ENCODE measurements at regions not wholly inside any gene's neighbourhood (a gene's known extent, or its start where the extent isn't known, plus 50 kb on each side); places are given as distances from the start of the nearest gene placed in this dataset.
"Not testable (repeated sequence)": the region's sequence is repeated elsewhere in the genome, so short reads cannot be mapped to it uniquely, and the experiment has no call there.

DNA sequence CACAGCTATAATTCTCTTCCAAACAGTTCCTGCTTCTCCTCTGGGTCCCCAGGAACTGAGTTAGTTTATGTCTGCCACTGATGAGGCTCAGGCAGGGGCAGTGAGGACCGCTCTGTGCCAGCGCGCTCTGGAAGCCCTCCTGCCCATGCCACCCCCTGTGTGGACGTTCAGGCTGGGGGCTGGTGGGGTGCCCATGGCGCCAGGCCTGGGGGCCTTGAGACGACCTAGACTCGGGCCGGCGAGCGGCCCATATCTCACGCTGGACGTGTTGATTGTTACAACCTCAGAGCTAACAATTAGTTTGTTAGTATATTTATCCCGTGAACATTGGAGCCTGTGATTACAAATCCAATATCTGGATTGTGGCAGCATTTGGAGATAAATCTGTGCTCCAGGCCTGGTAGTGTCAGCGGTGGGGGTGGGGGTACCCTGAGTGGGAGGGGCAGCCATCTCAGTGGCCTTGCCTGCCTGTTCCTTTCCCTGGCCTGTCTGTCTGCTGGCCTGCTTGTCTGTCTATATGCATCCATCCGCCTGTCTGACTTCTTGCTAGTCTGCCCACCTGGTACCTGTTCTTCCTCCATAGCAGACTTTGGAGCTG is 256.5 kb upstream of the MVB12B start:
- H3K36me3 ChIP-seq = no peaks in the 10 kb centered on the region
- H3K27ac ChIP-seq = no peak overlapping the region
- TF ChIP-seq, protein P1, sequence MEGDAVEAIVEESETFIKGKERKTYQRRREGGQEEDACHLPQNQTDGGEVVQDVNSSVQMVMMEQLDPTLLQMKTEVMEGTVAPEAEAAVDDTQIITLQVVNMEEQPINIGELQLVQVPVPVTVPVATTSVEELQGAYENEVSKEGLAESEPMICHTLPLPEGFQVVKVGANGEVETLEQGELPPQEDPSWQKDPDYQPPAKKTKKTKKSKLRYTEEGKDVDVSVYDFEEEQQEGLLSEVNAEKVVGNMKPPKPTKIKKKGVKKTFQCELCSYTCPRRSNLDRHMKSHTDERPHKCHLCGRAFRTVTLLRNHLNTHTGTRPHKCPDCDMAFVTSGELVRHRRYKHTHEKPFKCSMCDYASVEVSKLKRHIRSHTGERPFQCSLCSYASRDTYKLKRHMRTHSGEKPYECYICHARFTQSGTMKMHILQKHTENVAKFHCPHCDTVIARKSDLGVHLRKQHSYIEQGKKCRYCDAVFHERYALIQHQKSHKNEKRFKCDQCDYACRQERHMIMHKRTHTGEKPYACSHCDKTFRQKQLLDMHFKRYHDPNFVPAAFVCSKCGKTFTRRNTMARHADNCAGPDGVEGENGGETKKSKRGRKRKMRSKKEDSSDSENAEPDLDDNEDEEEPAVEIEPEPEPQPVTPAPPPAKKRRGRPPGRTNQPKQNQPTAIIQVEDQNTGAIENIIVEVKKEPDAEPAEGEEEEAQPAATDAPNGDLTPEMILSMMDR (IDR thresholded peaks at IDR 0.05; ENCODE audit: low read depth, low read length) = no peak
- H3K27me3 ChIP-seq (ENCODE audit: insufficient read depth, low read depth, severe bottlenecking) = peaks cover 2% of the 10 kb centered on the region
- DNase-seq = no peak
- H3K4me3 ChIP-seq (ENCODE audit: low read depth, low read length) = no peak overlapping the region
- peaks cover 4% of the 10 kb centered on the region for H3K9me3 ChIP-seq (ENCODE audit: severe bottlenecking)

DNA sequence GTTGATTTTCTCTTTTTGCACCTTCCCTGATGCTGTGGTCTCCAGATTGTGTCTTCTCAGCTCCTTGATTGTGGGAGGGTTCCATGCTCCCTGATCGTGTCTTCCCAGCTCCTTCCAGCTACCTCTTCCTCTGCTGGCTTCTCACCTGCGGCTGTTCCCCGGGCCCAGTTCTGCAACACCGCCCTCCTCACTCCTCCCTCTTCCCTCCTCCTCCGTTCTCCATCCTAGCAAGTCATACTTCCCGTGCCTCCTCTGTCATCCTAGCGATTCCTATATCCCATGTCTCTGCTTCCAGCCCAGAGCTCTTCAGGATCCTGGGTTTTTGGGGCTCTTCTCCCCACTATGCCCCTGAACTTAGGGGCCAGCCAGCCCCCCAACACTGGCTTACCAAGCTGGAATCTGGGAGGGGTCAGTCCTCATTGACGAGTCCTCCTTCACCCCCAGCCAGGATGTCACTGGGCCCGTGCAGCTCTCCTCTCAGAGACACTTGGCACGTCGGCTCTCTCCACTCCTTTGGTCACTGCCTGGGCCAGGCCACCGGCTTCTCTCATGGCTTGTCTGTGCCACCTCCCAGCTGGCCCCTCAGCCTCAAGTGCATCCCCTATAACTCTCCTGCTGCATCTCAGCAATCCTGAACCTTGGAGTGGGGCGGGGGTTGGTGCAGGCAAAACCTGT is 255.4 kb upstream of the MVB12B start:
- Histone ChIP-seq H3K27me3 (ENCODE audit: insufficient read depth, low read depth, severe bottlenecking) (no peaks in the 10 kb centered on the region), H3K36me3 (no peaks in the 10 kb centered on the region), H3K4me3 (ENCODE audit: low read depth, low read length) (no peak overlapping the region), H3K27ac (no peak overlapping the region), H3K9me3 (ENCODE audit: severe bottlenecking) (peaks cover 4% of the 10 kb centered on the region)
- DNase-seq = no peak
- TF ChIP-seq, protein P1 (IDR thresholded peaks at IDR 0.05; ENCODE audit: low read depth, low read length) = no peak

DNA sequence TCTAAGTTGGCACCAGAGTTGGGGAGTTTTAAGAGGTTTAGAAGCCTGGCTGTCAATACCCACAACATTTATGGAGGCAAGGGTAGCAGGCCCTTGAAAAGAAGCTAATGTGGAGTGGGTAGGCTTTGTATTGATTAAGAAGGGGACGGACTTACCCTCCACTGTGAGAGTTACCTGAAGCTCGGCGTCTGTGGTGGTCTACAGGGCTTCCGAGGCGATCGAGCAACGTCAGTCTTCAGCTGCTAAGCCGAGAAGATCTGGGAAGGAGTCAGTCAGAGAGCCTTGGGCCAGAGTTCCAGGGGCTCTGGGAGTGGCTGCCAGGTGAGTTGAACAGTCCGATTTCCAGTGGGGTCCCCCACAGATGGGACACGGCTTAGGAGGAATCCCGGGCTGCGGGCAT is 249.0 kb upstream of the MVB12B start:
- H3K27me3 ChIP-seq (ENCODE audit: insufficient read depth, low read depth, severe bottlenecking); DNase-seq; H3K27ac ChIP-seq; H3K36me3 ChIP-seq; H3K9me3 ChIP-seq (ENCODE audit: severe bottlenecking); H3K4me3 ChIP-seq (ENCODE audit: low read depth, low read length): not testable (repeated sequence)

DNA sequence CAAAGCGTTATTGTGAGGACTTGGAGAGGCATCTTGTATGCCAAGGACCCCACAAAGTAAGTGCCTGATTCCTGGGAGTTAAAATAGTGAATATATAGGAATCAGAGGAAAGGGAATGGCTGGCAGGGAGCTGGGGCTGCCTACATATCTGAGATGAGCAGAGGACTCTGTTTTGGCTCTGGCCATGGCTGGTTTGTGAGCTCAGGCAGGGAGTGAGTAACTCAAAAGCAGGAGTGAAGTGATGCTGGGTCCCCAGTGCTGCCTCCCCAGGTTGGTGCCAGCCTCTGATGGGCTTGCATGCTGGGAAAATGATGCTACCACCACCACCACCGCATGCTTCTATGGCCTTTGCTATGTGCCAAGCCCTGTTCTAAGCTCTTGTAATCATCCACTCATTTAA is 246.0 kb upstream of the MVB12B start:
- no peak for DNase-seq
- Histone ChIP-seq H3K4me3 (ENCODE audit: low read depth, low read length) (no peak overlapping the region), H3K27me3 (ENCODE audit: insufficient read depth, low read depth, severe bottlenecking) (no peaks in the 10 kb centered on the region), H3K9me3 (ENCODE audit: severe bottlenecking) (no peaks in the 10 kb centered on the region), H3K27ac (no peak overlapping the region), H3K36me3 (no peaks in the 10 kb centered on the region)
- TF ChIP-seq, protein P1 (IDR thresholded peaks at IDR 0.05; ENCODE audit: low read depth, low read length) = no peak

DNA sequence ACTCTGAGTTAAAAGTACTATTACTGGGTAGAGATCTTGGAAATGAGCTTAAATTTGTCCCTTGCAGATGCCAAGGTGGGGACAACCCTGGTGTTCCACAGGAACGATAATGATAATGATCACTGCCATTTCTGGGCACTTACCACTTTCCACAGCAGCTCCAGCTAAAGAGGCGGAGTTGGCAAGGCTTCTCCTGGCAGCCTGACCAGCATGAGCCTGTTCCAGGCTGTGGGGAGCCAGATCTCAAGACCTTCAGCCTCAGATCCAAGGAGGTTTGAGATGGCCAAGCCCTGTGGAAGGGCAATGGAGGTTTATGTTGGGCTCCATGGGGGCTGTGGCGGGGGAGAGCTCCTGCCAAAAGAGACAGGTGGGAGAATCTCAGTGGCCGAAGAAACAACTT is 244.9 kb upstream of the MVB12B start:
- no peak for DNase-seq
- H3K4me3 ChIP-seq (ENCODE audit: low read depth, low read length) = no peak overlapping the region
- H3K27ac ChIP-seq = no peak overlapping the region
- H3K36me3 ChIP-seq = no peaks in the 10 kb centered on the region
- H3K27me3 ChIP-seq (ENCODE audit: insufficient read depth, low read depth, severe bottlenecking) = no peaks in the 10 kb centered on the region
- TF ChIP-seq, protein P1 (IDR thresholded peaks at IDR 0.05; ENCODE audit: low read depth, low read length) = no peak
- no peaks in the 10 kb centered on the region for H3K9me3 ChIP-seq (ENCODE audit: severe bottlenecking)

DNA sequence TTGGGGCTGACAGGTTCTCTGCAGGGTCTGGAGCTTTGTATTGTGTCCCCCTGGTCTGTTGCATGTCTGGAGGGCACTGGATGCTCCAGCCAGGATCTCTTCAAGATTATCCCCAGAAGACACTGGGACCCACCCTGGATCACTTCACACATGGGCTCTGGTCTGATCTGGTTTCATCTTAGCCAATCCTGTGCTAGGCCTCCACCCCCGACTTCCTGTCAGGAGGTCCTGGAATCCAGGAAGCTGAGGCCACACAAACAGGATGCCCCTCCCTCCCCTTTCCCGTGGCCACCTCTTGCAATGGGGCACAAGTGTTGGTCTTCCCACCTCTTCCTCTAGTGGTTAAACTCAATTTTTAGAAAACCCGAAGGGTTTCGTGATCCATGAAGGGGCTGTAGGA is 242.6 kb upstream of the MVB12B start:
- Histone ChIP-seq H3K4me3 (ENCODE audit: low read depth, low read length) (no peak overlapping the region), H3K36me3 (no peaks in the 10 kb centered on the region), H3K27ac (no peak overlapping the region), H3K27me3 (ENCODE audit: insufficient read depth, low read depth, severe bottlenecking) (no peaks in the 10 kb centered on the region), H3K9me3 (ENCODE audit: severe bottlenecking) (no peaks in the 10 kb centered on the region)
- TF ChIP-seq, protein P1 (IDR thresholded peaks at IDR 0.05; ENCODE audit: low read depth, low read length) = no peak
- no peak for DNase-seq
